ENCODE measurements at regions not wholly inside any gene's neighbourhood (a gene's known extent, or its start where the extent isn't known, plus 50 kb on each side); places are given as distances from the start of the nearest gene placed in this dataset.

- Histone ChIP-seq H4K20me1 (ENCODE audit: control insufficient read depth, extremely low read depth, insufficient read depth, low read length) (no peaks in the 10 kb centered on the region), H3K27me3 (ENCODE audit: control insufficient read depth, extremely low read depth, insufficient read depth, low read length) (no peaks in the 10 kb centered on the region), H3K4me1 (ENCODE audit: control insufficient read depth, extremely low read depth, insufficient read depth, low read length) (peaks cover 3% of the 10 kb centered on the region), H3K9me3 (ENCODE audit: control insufficient read depth, low read depth, low read length) (no peaks in the 10 kb centered on the region), H3K4me3 (ENCODE audit: control insufficient read depth in 2 of 3, extremely low read depth in 1 of 3, insufficient read depth in 2 of 3, low read depth in 1 of 3, low read length in 3 of 3) (no peak overlapping the region), H3K79me2 (ENCODE audit: control insufficient read depth, insufficient read depth, low read length) (no peaks in the 10 kb centered on the region), H3K9me1 (ENCODE audit: control insufficient read depth, extremely low read depth, insufficient read depth, low read length) (no peaks in the 10 kb centered on the region), H3K27ac (ENCODE audit: control insufficient read depth, insufficient read depth, low read length) (no peak overlapping the region), H3K36me3 (ENCODE audit: control insufficient read depth in 2 of 2, extremely low read depth in 1 of 2, insufficient read depth in 2 of 2, low read length in 2 of 2) (no peaks in the 10 kb centered on the region), H3K4me2 (ENCODE audit: control insufficient read depth, extremely low read depth, insufficient read depth, low read depth, low read length) (no peak overlapping the region), H2AFZ (ENCODE audit: control insufficient read depth, low read length) (no peak overlapping the region), H3K9ac (ENCODE audit: control insufficient read depth, extremely low read depth, insufficient read depth, low read length) (no peak overlapping the region)
- TF ChIP-seq CTCF (optimal IDR thresholded peaks at IDR 0.05 in 1 of 3, IDR thresholded peaks at IDR 0.05 in 1 of 3, conservative IDR thresholded peaks at IDR 0.05 in 1 of 3; ENCODE audit: extremely low read depth in 1 of 3, insufficient read depth in 2 of 3, low read length in 3 of 3), result no peak
- dilution Hi-C loops (cut with MboI; ENCODE audit: extremely low pct_ligation_motif_present, low sequenced_read_pairs), result no loop called here
- no peak for FAIRE-seq
- no peak for DNase-seq (ENCODE audit: low read depth, low spot score)
These were observed 439.7 kb downstream of the RND3 start for GRCh38 chr2:150047620-150048222.

- Histone ChIP-seq H3K79me2 (ENCODE audit: control insufficient read depth, insufficient read depth, low read length) (no peaks in the 10 kb centered on the region), H3K4me1 (ENCODE audit: control insufficient read depth, extremely low read depth, insufficient read depth, low read length) (peaks cover 3% of the 10 kb centered on the region), H3K9me1 (ENCODE audit: control insufficient read depth, extremely low read depth, insufficient read depth, low read length) (no peaks in the 10 kb centered on the region), H3K9ac (ENCODE audit: control insufficient read depth, extremely low read depth, insufficient read depth, low read length) (no peak overlapping the region), H3K27me3 (ENCODE audit: control insufficient read depth, extremely low read depth, insufficient read depth, low read length) (no peaks in the 10 kb centered on the region), H4K20me1 (ENCODE audit: control insufficient read depth, extremely low read depth, insufficient read depth, low read length) (no peaks in the 10 kb centered on the region), H3K4me3 (ENCODE audit: control insufficient read depth in 2 of 3, extremely low read depth in 1 of 3, insufficient read depth in 2 of 3, low read depth in 1 of 3, low read length in 3 of 3) (no peak overlapping the region), H3K36me3 (ENCODE audit: control insufficient read depth in 2 of 2, extremely low read depth in 1 of 2, insufficient read depth in 2 of 2, low read length in 2 of 2) (no peaks in the 10 kb centered on the region), H3K4me2 (ENCODE audit: control insufficient read depth, extremely low read depth, insufficient read depth, low read depth, low read length) (no peak overlapping the region), H3K9me3 (ENCODE audit: control insufficient read depth, low read depth, low read length) (no peaks in the 10 kb centered on the region), H3K27ac (ENCODE audit: control insufficient read depth, insufficient read depth, low read length) (no peak overlapping the region), H2AFZ (ENCODE audit: control insufficient read depth, low read length) (no peak overlapping the region)
- dilution Hi-C loops (cut with MboI; ENCODE audit: extremely low pct_ligation_motif_present, low sequenced_read_pairs), result no loop called here
- no peak for DNase-seq (ENCODE audit: low read depth, low spot score)
- TF ChIP-seq CTCF (optimal IDR thresholded peaks at IDR 0.05 in 1 of 3, IDR thresholded peaks at IDR 0.05 in 1 of 3, conservative IDR thresholded peaks at IDR 0.05 in 1 of 3; ENCODE audit: extremely low read depth in 1 of 3, insufficient read depth in 2 of 3, low read length in 3 of 3) (no peak), EZH2 (IDR thresholded peaks at IDR 0.05; ENCODE audit: low read length) (no peak)
- no peak for FAIRE-seq
These were observed 440.7 kb downstream of the RND3 start for GRCh38 chr2:150046810-150047209.

Data from keratinocyte (primary cell).